Memory B cell (primary cell): ENCODE measurements at regions not wholly inside any gene's neighbourhood (a gene's known extent, or its start where the extent isn't known, plus 50 kb on each side); places are given as distances from the start of the nearest gene placed in this dataset.
A peak's percentile ranks its signal among the peaks of the same experiment; 100 is the strongest.
"Not testable (repeated sequence)": the region's sequence is repeated elsewhere in the genome, so short reads cannot be mapped to it uniquely, and the experiment has no call there.

Experiments
- ATAC-seq: fragments of 150-1000 bp; cut with Tn5 transposase; 2 replicates; pipeline ENCODE4 v1.10.0; 2021; ENCODE audit warnings: low read depth, mild to moderate bottlenecking, moderate library complexity
- DNase-seq, 2 donors: peaks; one replicate each; pipeline ENCODE4 v3.0.0; 2022; ENCODE audit warnings: low spot score in 2 of 2
- H3K27ac Mint-ChIP-seq: one replicate; pipeline ENCODE4 v1.8.0; 2022; ENCODE audit warnings: mild to moderate bottlenecking, moderate library complexity, mixed read lengths
- H3K27me3 Mint-ChIP-seq: one replicate; pipeline ENCODE4 v1.8.0; 2022; ENCODE audit warnings: mixed read lengths
- H3K36me3 Mint-ChIP-seq: one replicate; pipeline ENCODE4 v1.8.0; 2022; ENCODE audit warnings: mild to moderate bottlenecking, mixed read lengths
- H3K4me1 Mint-ChIP-seq: one replicate; pipeline ENCODE4 v1.8.0; 2022; ENCODE audit warnings: mixed read lengths
- H3K4me3 Mint-ChIP-seq: one replicate; pipeline ENCODE4 v1.8.0; 2022; ENCODE audit warnings: mild to moderate bottlenecking, moderate library complexity, mixed read lengths
- H3K9me3 Mint-ChIP-seq: one replicate; pipeline ENCODE4 v1.8.0; 2022; ENCODE audit warnings: mixed read lengths

GRCh38 chr10:52966904-52967303 lies 194.3 kb upstream of the MBL2 start:
- Mint-ChIP-seq H3K9me3 (peaks cover 1% of the 10 kb centered on the region), H3K27me3 (no peaks in the 10 kb centered on the region), H3K36me3 (no peaks in the 10 kb centered on the region), H3K4me1 (peaks cover 12% of the 10 kb centered on the region), H3K27ac (peak overlapping the region; percentile 32), H3K4me3 (no peak overlapping the region)
- no peak for ATAC-seq
- DNase-seq, result no peak

GRCh38 chr10:52965938-52966401 lies 193.4 kb upstream of the MBL2 start:
- peak; percentile 98 for ATAC-seq
- peak in 1 of 2 donors; percentile 43 for DNase-seq
- H3K36me3 Mint-ChIP-seq, result no peaks in the 10 kb centered on the region
- H3K9me3 Mint-ChIP-seq, result peaks cover 1% of the 10 kb centered on the region
- H3K4me3 Mint-ChIP-seq, result peak overlapping the region; percentile 72
- no peak overlapping the region for H3K27ac Mint-ChIP-seq
- H3K27me3 Mint-ChIP-seq, result no peaks in the 10 kb centered on the region
- H3K4me1 Mint-ChIP-seq, result peaks cover 12% of the 10 kb centered on the region

GRCh38 chr10:52965509-52965908 lies 192.9 kb upstream of the MBL2 start:
- Mint-ChIP-seq H3K9me3 (peaks cover 1% of the 10 kb centered on the region), H3K36me3 (no peaks in the 10 kb centered on the region), H3K27ac (no peak overlapping the region), H3K4me3 (peak overlapping the region; percentile 72), H3K27me3 (no peaks in the 10 kb centered on the region), H3K4me1 (peaks cover 12% of the 10 kb centered on the region)
- DNase-seq (no peak), ATAC-seq (no peak)

- DNase-seq (no peak), ATAC-seq (no peak)
- peaks cover 6% of the 10 kb centered on the region for H3K4me1 Mint-ChIP-seq
- no peaks in the 10 kb centered on the region for H3K36me3 Mint-ChIP-seq
- no peak overlapping the region for H3K4me3 Mint-ChIP-seq
- H3K27me3 Mint-ChIP-seq, result no peaks in the 10 kb centered on the region
- H3K27ac Mint-ChIP-seq, result peak overlapping the region; percentile 22
- H3K9me3 Mint-ChIP-seq, result no peaks in the 10 kb centered on the region
Measured at GRCh38 chr10:52961323-52961722, 188.7 kb upstream of the MBL2 start.

- ATAC-seq (no peak), DNase-seq (no peak)
- Mint-ChIP-seq H3K36me3 (no peaks in the 10 kb centered on the region), H3K27me3 (no peaks in the 10 kb centered on the region), H3K9me3 (no peaks in the 10 kb centered on the region), H3K4me1 (no peaks in the 10 kb centered on the region), H3K27ac (no peak overlapping the region), H3K4me3 (no peak overlapping the region)
Measured at GRCh38 chr10:52959810-52960209, 187.2 kb upstream of the MBL2 start.

GRCh38 chr10:52956861-52957260 lies 184.3 kb upstream of the MBL2 start:
- no peaks in the 10 kb centered on the region for H3K4me1 Mint-ChIP-seq
- DNase-seq, result no peak
- H3K36me3 Mint-ChIP-seq, result no peaks in the 10 kb centered on the region
- ATAC-seq, result no peak
- no peak overlapping the region for H3K4me3 Mint-ChIP-seq
- H3K9me3 Mint-ChIP-seq, result no peaks in the 10 kb centered on the region
- H3K27ac Mint-ChIP-seq, result no peak overlapping the region
- no peaks in the 10 kb centered on the region for H3K27me3 Mint-ChIP-seq

- Mint-ChIP-seq H3K36me3 (no peaks in the 10 kb centered on the region), H3K9me3 (no peaks in the 10 kb centered on the region), H3K27me3 (no peaks in the 10 kb centered on the region), H3K4me1 (no peaks in the 10 kb centered on the region), H3K4me3 (no peak overlapping the region), H3K27ac (no peak overlapping the region)
- ATAC-seq (no peak), DNase-seq (no peak)
Measured at GRCh38 chr10:52956461-52956860, 183.9 kb upstream of the MBL2 start.

- ATAC-seq (no peak), DNase-seq (no peak)
- Mint-ChIP-seq H3K27ac (no peak overlapping the region), H3K4me1 (no peaks in the 10 kb centered on the region), H3K9me3 (no peaks in the 10 kb centered on the region), H3K4me3 (no peak overlapping the region), H3K36me3 (no peaks in the 10 kb centered on the region), H3K27me3 (no peaks in the 10 kb centered on the region)
Measured at GRCh38 chr10:52955337-52955736, 182.8 kb upstream of the MBL2 start.

- no peak overlapping the region for H3K27ac Mint-ChIP-seq
- DNase-seq (no peak), ATAC-seq (no peak)
- H3K36me3 Mint-ChIP-seq, result no peaks in the 10 kb centered on the region
- H3K4me3 Mint-ChIP-seq, result no peak overlapping the region
- H3K9me3 Mint-ChIP-seq, result no peaks in the 10 kb centered on the region
- no peaks in the 10 kb centered on the region for H3K4me1 Mint-ChIP-seq
- H3K27me3 Mint-ChIP-seq, result no peaks in the 10 kb centered on the region
Measured at GRCh38 chr10:52954407-52954806, 181.8 kb upstream of the MBL2 start.

- Mint-ChIP-seq H3K27ac (no peak overlapping the region), H3K9me3 (no peaks in the 10 kb centered on the region), H3K4me3 (no peak overlapping the region), H3K36me3 (no peaks in the 10 kb centered on the region), H3K4me1 (no peaks in the 10 kb centered on the region), H3K27me3 (no peaks in the 10 kb centered on the region)
- no peak for DNase-seq
- ATAC-seq, result no peak
Measured at GRCh38 chr10:52952391-52953055, 179.9 kb upstream of the MBL2 start.

- no peaks in the 10 kb centered on the region for H3K4me1 Mint-ChIP-seq
- H3K27ac Mint-ChIP-seq, result no peak overlapping the region
- H3K9me3 Mint-ChIP-seq, result no peaks in the 10 kb centered on the region
- no peak overlapping the region for H3K4me3 Mint-ChIP-seq
- H3K36me3 Mint-ChIP-seq, result no peaks in the 10 kb centered on the region
- H3K27me3 Mint-ChIP-seq, result no peaks in the 10 kb centered on the region
- ATAC-seq (peak; percentile 39), DNase-seq (peak in 1 of 2 donors; percentile 10)
Measured at GRCh38 chr10:52951824-52952223, 179.2 kb upstream of the MBL2 start.

GRCh38 chr10:52950578-52950977 lies 178.0 kb upstream of the MBL2 start:
- no peak overlapping the region for H3K27ac Mint-ChIP-seq
- H3K4me1 Mint-ChIP-seq, result no peaks in the 10 kb centered on the region
- H3K9me3 Mint-ChIP-seq, result no peaks in the 10 kb centered on the region
- no peak for DNase-seq
- H3K27me3 Mint-ChIP-seq, result no peaks in the 10 kb centered on the region
- no peak overlapping the region for H3K4me3 Mint-ChIP-seq
- no peak for ATAC-seq
- H3K36me3 Mint-ChIP-seq, result no peaks in the 10 kb centered on the region

- ATAC-seq (no peak), DNase-seq (no peak)
- H3K27me3 Mint-ChIP-seq, result no peaks in the 10 kb centered on the region
- H3K4me1 Mint-ChIP-seq, result no peaks in the 10 kb centered on the region
- H3K4me3 Mint-ChIP-seq, result no peak overlapping the region
- H3K36me3 Mint-ChIP-seq, result no peaks in the 10 kb centered on the region
- H3K9me3 Mint-ChIP-seq, result no peaks in the 10 kb centered on the region
- no peak overlapping the region for H3K27ac Mint-ChIP-seq
Measured at GRCh38 chr10:52949899-52950298, 177.3 kb upstream of the MBL2 start.

- no peak overlapping the region for H3K27ac Mint-ChIP-seq
- DNase-seq, result no peak
- no peak overlapping the region for H3K4me3 Mint-ChIP-seq
- no peaks in the 10 kb centered on the region for H3K36me3 Mint-ChIP-seq
- peaks cover 1% of the 10 kb centered on the region for H3K9me3 Mint-ChIP-seq
- no peaks in the 10 kb centered on the region for H3K27me3 Mint-ChIP-seq
- H3K4me1 Mint-ChIP-seq, result no peaks in the 10 kb centered on the region
- ATAC-seq, result no peak
Measured at GRCh38 chr10:52946486-52946885, 173.9 kb upstream of the MBL2 start.

- not testable (repeated sequence) for H3K36me3 Mint-ChIP-seq, ATAC-seq, H3K4me3 Mint-ChIP-seq, H3K9me3 Mint-ChIP-seq, H3K27me3 Mint-ChIP-seq, H3K27ac Mint-ChIP-seq, DNase-seq, H3K4me1 Mint-ChIP-seq
Measured at GRCh38 chr10:52945521-52945920, 172.9 kb upstream of the MBL2 start.
